ENCODE measurements at regions not wholly inside any gene's neighbourhood (a gene's known extent, or its start where the extent isn't known, plus 50 kb on each side); places are given as distances from the start of the nearest gene placed in this dataset.
"Not testable (repeated sequence)": the region's sequence is repeated elsewhere in the genome, so short reads cannot be mapped to it uniquely, and the experiment has no call there.

DNA sequence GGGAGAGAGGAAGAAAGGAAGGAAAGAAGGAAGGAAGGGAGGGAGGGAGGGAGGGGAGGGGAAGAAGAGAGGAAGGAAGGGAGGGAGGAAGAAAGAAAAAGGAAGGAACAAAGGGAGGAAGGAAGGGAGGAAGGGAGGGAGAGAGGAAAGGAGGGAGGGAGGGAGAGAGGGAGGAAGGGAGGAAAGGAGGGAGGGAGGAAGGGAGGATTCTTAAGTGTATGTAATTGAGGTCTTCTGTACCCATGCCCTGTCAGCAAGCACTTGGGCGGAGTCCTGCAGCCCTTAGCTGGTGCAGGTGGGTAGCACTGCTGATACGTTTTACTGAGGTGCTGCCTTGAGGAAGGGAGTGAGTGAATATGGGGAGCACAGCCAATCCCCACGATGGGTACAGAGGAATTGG, 56.9 kb upstream of the RASD2 start:
- no peak for TF ChIP-seq POLR2AphosphoS5 (IDR thresholded peaks at IDR 0.05)
- TF ChIP-seq POLR2A (IDR thresholded peaks at IDR 0.05), result no peak
- no peak for TF ChIP-seq EP300 (IDR thresholded peaks at IDR 0.05)
- TF ChIP-seq, protein P1, sequence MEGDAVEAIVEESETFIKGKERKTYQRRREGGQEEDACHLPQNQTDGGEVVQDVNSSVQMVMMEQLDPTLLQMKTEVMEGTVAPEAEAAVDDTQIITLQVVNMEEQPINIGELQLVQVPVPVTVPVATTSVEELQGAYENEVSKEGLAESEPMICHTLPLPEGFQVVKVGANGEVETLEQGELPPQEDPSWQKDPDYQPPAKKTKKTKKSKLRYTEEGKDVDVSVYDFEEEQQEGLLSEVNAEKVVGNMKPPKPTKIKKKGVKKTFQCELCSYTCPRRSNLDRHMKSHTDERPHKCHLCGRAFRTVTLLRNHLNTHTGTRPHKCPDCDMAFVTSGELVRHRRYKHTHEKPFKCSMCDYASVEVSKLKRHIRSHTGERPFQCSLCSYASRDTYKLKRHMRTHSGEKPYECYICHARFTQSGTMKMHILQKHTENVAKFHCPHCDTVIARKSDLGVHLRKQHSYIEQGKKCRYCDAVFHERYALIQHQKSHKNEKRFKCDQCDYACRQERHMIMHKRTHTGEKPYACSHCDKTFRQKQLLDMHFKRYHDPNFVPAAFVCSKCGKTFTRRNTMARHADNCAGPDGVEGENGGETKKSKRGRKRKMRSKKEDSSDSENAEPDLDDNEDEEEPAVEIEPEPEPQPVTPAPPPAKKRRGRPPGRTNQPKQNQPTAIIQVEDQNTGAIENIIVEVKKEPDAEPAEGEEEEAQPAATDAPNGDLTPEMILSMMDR (IDR thresholded peaks at IDR 0.05), result no peak
- H3K36me3 ChIP-seq, result no peaks in the 10 kb centered on the region
- H3K4me3 ChIP-seq, result no peak overlapping the region
- peaks cover 3 to 28% (median 13%) of the 10 kb centered on the region in 3 donors for H3K4me1 ChIP-seq
- no peaks in the 10 kb centered on the region for H3K9me3 ChIP-seq
- H3K27me3 ChIP-seq, result no peaks in the 10 kb centered on the region
- ATAC-seq, result no peak
- WGBS, 2 donors (ENCODE audit: low coverage in 1 of 2), result 66 to 76% methylated on average over 3 of the region's 3 CpGs
- H3K27ac ChIP-seq, result no peak overlapping the region

DNA sequence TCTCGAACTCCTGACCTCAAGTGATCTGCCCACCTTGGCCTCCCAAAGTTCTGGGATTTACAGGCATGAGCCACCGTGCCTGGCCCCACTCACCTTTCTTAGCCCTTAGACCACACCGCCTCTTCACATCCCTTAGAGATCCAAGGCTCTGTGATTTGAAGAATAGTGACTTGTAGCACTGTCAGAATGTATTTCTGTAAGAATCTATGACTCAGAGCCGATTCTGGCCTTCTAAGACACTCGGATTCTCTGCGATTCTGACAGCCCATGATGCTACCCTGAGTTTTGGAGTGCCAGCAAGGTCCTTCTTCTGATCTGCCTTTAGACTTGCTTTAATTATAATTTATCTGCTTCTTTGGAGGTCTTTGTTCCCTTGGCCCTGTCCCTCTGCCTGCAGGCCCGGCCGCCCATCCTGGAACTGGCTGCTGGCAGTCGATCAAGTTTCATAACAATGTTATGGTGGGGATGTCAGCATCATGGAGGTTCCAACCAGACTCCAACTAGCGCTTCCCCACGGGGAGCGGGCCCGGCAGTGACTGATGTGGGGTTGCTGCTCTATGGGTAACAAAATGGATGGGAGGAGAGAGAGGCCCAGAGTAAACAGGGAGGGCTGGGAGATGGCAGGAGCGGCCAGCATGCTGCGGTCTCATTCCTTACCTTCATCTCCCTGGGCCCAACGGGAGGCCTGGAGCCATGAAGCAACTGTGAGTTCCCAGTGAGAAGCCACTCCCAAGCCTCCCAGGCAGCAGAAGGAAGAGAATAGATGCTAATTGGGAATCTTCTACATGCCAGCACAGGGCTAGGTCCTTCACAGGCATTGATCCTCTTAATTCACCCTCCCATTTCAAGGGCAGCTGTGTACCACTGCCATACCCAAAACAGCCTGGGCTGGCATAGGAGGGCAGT, 55.7 kb upstream of the RASD2 start:
- no peaks in the 10 kb centered on the region for H3K36me3 ChIP-seq
- H3K27me3 ChIP-seq, result no peaks in the 10 kb centered on the region
- H3K4me1 ChIP-seq, result peaks cover 2 to 16% (median 12%) of the 10 kb centered on the region in 3 donors
- H3K4me3 ChIP-seq, result no peak overlapping the region
- no peak for ATAC-seq
- H3K9me3 ChIP-seq, result no peaks in the 10 kb centered on the region
- no peak overlapping the region for H3K27ac ChIP-seq
- WGBS, 2 donors (ENCODE audit: low coverage in 1 of 2), result 67 to 89% methylated on average over 3 to 8 of the region's 16 CpGs
- TF ChIP-seq, protein P1 (IDR thresholded peaks at IDR 0.05), result no peak
- TF ChIP-seq POLR2A (IDR thresholded peaks at IDR 0.05) (no peak), EP300 (IDR thresholded peaks at IDR 0.05) (no peak), POLR2AphosphoS5 (IDR thresholded peaks at IDR 0.05) (no peak)

DNA sequence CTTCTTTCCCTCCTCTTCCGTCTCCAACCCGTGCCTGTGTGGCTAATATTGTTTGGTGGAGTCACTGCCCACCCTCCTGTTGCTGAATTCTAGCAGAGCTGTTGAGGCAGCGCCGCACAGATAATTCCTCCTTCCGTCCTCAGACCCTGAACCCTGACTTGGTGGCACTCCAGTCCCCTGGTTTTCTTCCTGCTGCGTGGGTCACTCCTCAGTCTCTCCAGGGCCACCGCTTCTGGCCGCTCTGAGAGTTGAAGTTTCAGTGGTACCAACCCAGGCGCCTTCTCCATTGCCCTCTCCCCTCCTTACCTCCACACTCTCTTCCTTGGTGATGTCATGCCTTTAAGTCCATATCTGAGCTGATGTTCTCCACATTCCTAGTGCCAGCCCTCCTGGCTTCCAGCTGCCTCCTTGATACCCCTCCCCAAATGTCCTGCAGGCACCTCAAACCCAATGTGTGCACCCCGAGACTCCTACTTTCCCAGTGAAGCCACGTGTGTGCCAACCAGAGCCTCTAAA, 54.5 kb upstream of the RASD2 start:
- no peak for ATAC-seq
- H3K36me3 ChIP-seq, result no peaks in the 10 kb centered on the region
- TF ChIP-seq, protein P1 (IDR thresholded peaks at IDR 0.05), result no peak
- no peak for TF ChIP-seq POLR2A (IDR thresholded peaks at IDR 0.05)
- TF ChIP-seq POLR2AphosphoS5 (IDR thresholded peaks at IDR 0.05), result no peak
- H3K27me3 ChIP-seq, result no peaks in the 10 kb centered on the region
- no peaks in the 10 kb centered on the region for H3K9me3 ChIP-seq
- 92% methylated on average over 7 to 11 of the region's 11 CpGs for WGBS, 2 donors (ENCODE audit: low coverage in 1 of 2)
- H3K4me3 ChIP-seq, result no peak overlapping the region
- no peak overlapping the region for H3K27ac ChIP-seq
- peaks cover 0 to 4% (median 0%) of the 10 kb centered on the region in 3 donors for H3K4me1 ChIP-seq

DNA sequence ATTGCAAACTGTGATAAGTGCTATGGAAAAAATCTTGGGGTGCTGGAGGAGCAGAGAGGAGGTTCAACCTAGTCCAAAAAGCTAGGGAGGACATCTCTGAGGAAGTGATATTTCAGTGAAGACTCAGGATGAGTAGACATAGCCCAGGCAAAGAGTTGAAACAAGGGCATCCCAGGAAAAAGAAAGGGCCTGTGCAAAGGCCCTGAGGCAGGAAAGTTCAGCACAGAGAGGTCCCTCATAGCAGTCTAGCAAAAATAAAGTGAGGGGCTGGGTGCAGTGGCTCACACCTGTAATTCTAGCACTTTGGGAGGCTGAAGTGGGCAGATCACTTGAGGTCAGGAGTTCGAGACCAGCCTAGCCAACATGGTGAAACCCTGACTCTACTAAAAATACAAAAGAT, 53.0 kb upstream of the RASD2 start:
- not testable (repeated sequence) for H3K4me3 ChIP-seq, H3K27me3 ChIP-seq, H3K36me3 ChIP-seq, ATAC-seq, H3K9me3 ChIP-seq, H3K4me1 ChIP-seq, H3K27ac ChIP-seq
- 80 to 90% methylated on average over 1 of the region's 1 CpG for WGBS, 2 donors (ENCODE audit: low coverage in 1 of 2)

DNA sequence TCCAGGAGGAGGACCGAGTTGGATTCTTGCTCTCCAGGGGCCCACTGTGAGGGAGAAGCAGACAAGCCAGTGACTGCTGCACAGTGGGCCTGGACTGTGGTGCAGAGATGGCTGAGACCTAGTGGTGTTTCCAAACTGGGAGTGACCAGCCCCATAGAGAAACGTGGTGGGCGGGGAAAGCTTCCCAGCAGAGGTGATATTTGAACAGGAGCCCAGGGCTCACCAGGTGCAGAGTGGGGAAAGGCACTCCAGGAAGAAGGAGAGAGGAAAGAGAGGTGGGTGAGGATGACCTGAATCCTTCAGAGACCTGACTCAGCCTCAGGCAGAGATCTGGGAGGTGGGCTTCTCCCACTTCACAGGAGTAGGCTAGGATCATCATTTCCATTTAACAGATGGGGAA, 52.1 kb upstream of the RASD2 start:
- no peak for ATAC-seq
- H3K27me3 ChIP-seq, result no peaks in the 10 kb centered on the region
- no peak overlapping the region for H3K27ac ChIP-seq
- no peaks in the 10 kb centered on the region for H3K9me3 ChIP-seq
- WGBS, 2 donors (ENCODE audit: low coverage in 1 of 2), result no CpG with 5 or more reads among the region's 3 CpGs
- no peak overlapping the region for H3K4me3 ChIP-seq
- no peaks in the 10 kb centered on the region for H3K36me3 ChIP-seq
- no peaks in the 10 kb centered on the region for H3K4me1 ChIP-seq
- no peak for TF ChIP-seq POLR2A (IDR thresholded peaks at IDR 0.05)
- TF ChIP-seq EP300 (IDR thresholded peaks at IDR 0.05), result no peak
- no peak for TF ChIP-seq POLR2AphosphoS5 (IDR thresholded peaks at IDR 0.05)
- TF ChIP-seq, protein P1 (IDR thresholded peaks at IDR 0.05), result no peak
